Upper lobe of left lung (tissue), 6 donors: ENCODE measurements at regions not wholly inside any gene's neighbourhood (a gene's known extent, or its start where the extent isn't known, plus 50 kb on each side); places are given as distances from the start of the nearest gene placed in this dataset.

Experiments used
- ATAC-seq, 2 donors: fragments of 200-7000 bp; cut with Tn5 transposase; one replicate each; pipeline ENCODE4 v1.9.1; 2022; ENCODE audit warnings: mild to moderate bottlenecking in 2 of 2, moderate library complexity in 2 of 2; ENCODE audit not compliant: low FRiP score in 2 of 2
- DNase-seq, 2 donors: peaks; one replicate each; pipeline ENCODE4 v3.0.0-alpha.2; 2019 to 2020
- H3K27ac ChIP-seq, 4 donors: fragments of 200-600 bp; sonication (generic); one replicate each; pipeline ENCODE4 v1.5.1; 2016 to 2019
- H3K27me3 ChIP-seq, 4 donors: fragments of 200-600 bp; sonication (generic); one replicate each; pipeline ENCODE4 v1.5.1; 2017 to 2019
- H3K36me3 ChIP-seq, 4 donors: fragments of 200-600 bp; sonication (generic); one replicate each; pipeline ENCODE4 v1.5.1; 2016 to 2019
- H3K4me1 ChIP-seq, 4 donors: fragments of 200-600 bp; sonication (generic); one replicate each; pipeline ENCODE4 v1.5.1; 2018 to 2019
- H3K4me3 ChIP-seq, 4 donors: fragments of 200-600 bp; sonication (generic); one replicate each; pipeline ENCODE4 v1.5.1; 2017 to 2019; ENCODE audit warnings: mild to moderate bottlenecking in 2 of 4, moderate library complexity in 1 of 4
- H3K9me3 ChIP-seq, 4 donors: fragments of 200-600 bp; sonication (generic); one replicate each; pipeline ENCODE4 v1.5.1; 2018 to 2019
- EP300 ChIP-seq, 4 donors: sonication (generic); formaldehyde crosslinking; IDR thresholded peaks; one replicate each; pipeline ENCODE4 v1.5.1; 2017; ENCODE audit warnings: antibody characterized with exemption in 4 of 4, control low read depth in 2 of 4
- POLR2A ChIP-seq, 4 donors: fragments of 450-650 bp; IDR thresholded peaks; one replicate each; pipeline ENCODE4 v1.5.1; 2016 to 2017; ENCODE audit warnings: antibody characterized with exemption in 4 of 4, mild to moderate bottlenecking in 2 of 4
- POLR2AphosphoS5 ChIP-seq, 2 donors: sonication (generic); formaldehyde crosslinking; IDR thresholded peaks; one replicate each; pipeline ENCODE4 v1.5.1; 2017; ENCODE audit warnings: antibody characterized with exemption in 2 of 2
- WGBS, 2 donors: methylation state at CpG; one replicate each; pipeline ENCODE4 v1.1.5; 2017 to 2018; 5-methylcytosine and 5-hydroxymethylcytosine counted together
- TF ChIP-seq, protein P1 (sequence below), 6 experiments: fragments of 450-650 bp in 4 of 6; fragments of 200-600 bp in 2 of 6; sonication (generic) in 2 of 6; IDR thresholded peaks; one replicate each; pipeline ENCODE4 v1.5.1; 2016 to 2019; ENCODE audit warnings: antibody characterized with exemption in 6 of 6
- donor health status: DM: no; HTN: no; CAD: no; lungs with moderate emphysema.
- donor health status: DM: no; HTN: yes; CAD: no; lungs with severe emphysema.

- Histone ChIP-seq H3K27me3 (no peaks in the 10 kb centered on the region), H3K4me1 (no peaks in the 10 kb centered on the region), H3K9me3 (no peaks in the 10 kb centered on the region), H3K4me3 (no peak overlapping the region), H3K27ac (no peak overlapping the region), H3K36me3 (no peaks in the 10 kb centered on the region)
- WGBS, 2 donors, result 85 to 86% methylated on average over 1 of the region's 1 CpG
- DNase-seq (no peak), ATAC-seq (no peak)
- no peak for TF ChIP-seq EP300 (IDR thresholded peaks at IDR 0.05)
- TF ChIP-seq, protein P1, sequence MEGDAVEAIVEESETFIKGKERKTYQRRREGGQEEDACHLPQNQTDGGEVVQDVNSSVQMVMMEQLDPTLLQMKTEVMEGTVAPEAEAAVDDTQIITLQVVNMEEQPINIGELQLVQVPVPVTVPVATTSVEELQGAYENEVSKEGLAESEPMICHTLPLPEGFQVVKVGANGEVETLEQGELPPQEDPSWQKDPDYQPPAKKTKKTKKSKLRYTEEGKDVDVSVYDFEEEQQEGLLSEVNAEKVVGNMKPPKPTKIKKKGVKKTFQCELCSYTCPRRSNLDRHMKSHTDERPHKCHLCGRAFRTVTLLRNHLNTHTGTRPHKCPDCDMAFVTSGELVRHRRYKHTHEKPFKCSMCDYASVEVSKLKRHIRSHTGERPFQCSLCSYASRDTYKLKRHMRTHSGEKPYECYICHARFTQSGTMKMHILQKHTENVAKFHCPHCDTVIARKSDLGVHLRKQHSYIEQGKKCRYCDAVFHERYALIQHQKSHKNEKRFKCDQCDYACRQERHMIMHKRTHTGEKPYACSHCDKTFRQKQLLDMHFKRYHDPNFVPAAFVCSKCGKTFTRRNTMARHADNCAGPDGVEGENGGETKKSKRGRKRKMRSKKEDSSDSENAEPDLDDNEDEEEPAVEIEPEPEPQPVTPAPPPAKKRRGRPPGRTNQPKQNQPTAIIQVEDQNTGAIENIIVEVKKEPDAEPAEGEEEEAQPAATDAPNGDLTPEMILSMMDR (IDR thresholded peaks at IDR 0.05), result no peak
- no peak for TF ChIP-seq POLR2AphosphoS5 (IDR thresholded peaks at IDR 0.05)
- no peak for TF ChIP-seq POLR2A (IDR thresholded peaks at IDR 0.05)
Measured at GRCh38 chr13:89486709-89487108, 1815.5 kb downstream of the SLITRK5 start.

DNA sequence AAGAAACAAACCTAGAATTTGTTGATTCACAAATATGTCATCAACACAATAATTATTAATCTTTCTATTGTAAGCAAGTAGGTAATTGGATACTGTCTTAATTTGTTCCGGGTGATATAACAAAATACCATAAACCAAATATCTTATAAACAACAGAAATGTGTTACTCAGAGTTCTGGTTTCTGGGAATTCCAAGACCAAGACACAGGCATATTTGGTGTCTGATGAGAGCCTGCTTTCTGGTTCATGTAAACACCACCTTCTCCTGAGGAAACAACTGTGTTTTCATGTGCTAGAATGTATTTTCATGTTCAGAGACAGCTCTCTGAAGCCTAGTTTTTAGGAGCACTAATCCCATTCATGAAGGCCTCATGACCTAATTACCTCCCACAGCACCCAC, 1819.5 kb downstream of the SLITRK5 start:
- no peaks in the 10 kb centered on the region for H3K4me1 ChIP-seq
- no peak for DNase-seq
- no peak overlapping the region for H3K4me3 ChIP-seq
- TF ChIP-seq POLR2AphosphoS5 (IDR thresholded peaks at IDR 0.05) (no peak), EP300 (IDR thresholded peaks at IDR 0.05) (no peak), POLR2A (IDR thresholded peaks at IDR 0.05) (no peak)
- TF ChIP-seq, protein P1 (IDR thresholded peaks at IDR 0.05), result no peak
- ATAC-seq, result no peak
- 82 to 89% methylated on average over 1 of the region's 1 CpG for WGBS, 2 donors
- H3K9me3 ChIP-seq, result peaks cover 0 to 6% (median 0%) of the 10 kb centered on the region in 4 donors
- no peaks in the 10 kb centered on the region for H3K27me3 ChIP-seq
- H3K36me3 ChIP-seq, result no peaks in the 10 kb centered on the region
- no peak overlapping the region for H3K27ac ChIP-seq

- ATAC-seq (no peak), DNase-seq (no peak)
Measured at GRCh38 chr13:89496478-89496877, 1825.3 kb downstream of the SLITRK5 start.

GRCh38 chr13:89497658-89498057, 1826.5 kb downstream of the SLITRK5 start:
- WGBS, 2 donors, result 63 to 75% methylated on average over 4 of the region's 4 CpGs
- H3K9me3 ChIP-seq, result no peaks in the 10 kb centered on the region
- no peaks in the 10 kb centered on the region for H3K36me3 ChIP-seq
- no peak overlapping the region for H3K27ac ChIP-seq
- ATAC-seq (no peak), DNase-seq (no peak)
- H3K4me3 ChIP-seq, result no peak overlapping the region
- no peaks in the 10 kb centered on the region for H3K4me1 ChIP-seq
- TF ChIP-seq EP300 (IDR thresholded peaks at IDR 0.05) (no peak), POLR2A (IDR thresholded peaks at IDR 0.05) (no peak), POLR2AphosphoS5 (IDR thresholded peaks at IDR 0.05) (no peak)
- TF ChIP-seq, protein P1 (IDR thresholded peaks at IDR 0.05), result no peak
- no peaks in the 10 kb centered on the region for H3K27me3 ChIP-seq

More at GRCh38 chr13:89496478-89496877, 1825.3 kb downstream of the SLITRK5 start:
- no peak overlapping the region for H3K27ac ChIP-seq
- H3K4me1 ChIP-seq, result no peaks in the 10 kb centered on the region
- peaks cover 0 to 6% (median 0%) of the 10 kb centered on the region in 4 donors for H3K9me3 ChIP-seq
- 36 to 40% methylated on average over 2 of the region's 2 CpGs for WGBS, 2 donors
- H3K4me3 ChIP-seq, result no peak overlapping the region
- no peak for TF ChIP-seq POLR2AphosphoS5 (IDR thresholded peaks at IDR 0.05)
- TF ChIP-seq POLR2A (IDR thresholded peaks at IDR 0.05), result no peak
- TF ChIP-seq, protein P1 (IDR thresholded peaks at IDR 0.05), result no peak
- no peak for TF ChIP-seq EP300 (IDR thresholded peaks at IDR 0.05)
- no peaks in the 10 kb centered on the region for H3K27me3 ChIP-seq
- H3K36me3 ChIP-seq, result no peaks in the 10 kb centered on the region

GRCh38 chr13:89502286-89502685, 1831.1 kb downstream of the SLITRK5 start:
- 68 to 78% methylated on average over 2 of the region's 2 CpGs for WGBS, 2 donors
- no peaks in the 10 kb centered on the region for H3K9me3 ChIP-seq

More at GRCh38 chr13:89502286-89502685, 1831.1 kb downstream of the SLITRK5 start:
- H3K27ac ChIP-seq, result no peak overlapping the region
- no peak for DNase-seq
- no peaks in the 10 kb centered on the region for H3K27me3 ChIP-seq
- ATAC-seq, result no peak
- TF ChIP-seq, protein P1 (IDR thresholded peaks at IDR 0.05), result no peak
- TF ChIP-seq EP300 (IDR thresholded peaks at IDR 0.05) (no peak), POLR2A (IDR thresholded peaks at IDR 0.05) (no peak)
- H3K36me3 ChIP-seq, result no peaks in the 10 kb centered on the region
- no peak overlapping the region for H3K4me3 ChIP-seq
- no peaks in the 10 kb centered on the region for H3K4me1 ChIP-seq
